Renal cortical epithelial cell (primary cell): ENCODE measurements at regions not wholly inside any gene's neighbourhood (a gene's known extent, or its start where the extent isn't known, plus 50 kb on each side); places are given as distances from the start of the nearest gene placed in this dataset.

Source experiments
- DNase-seq: peaks from one replicate; pipeline ENCODE4 v3.0.0-alpha.2; 2011; ENCODE audit warnings: low read depth

DNA sequence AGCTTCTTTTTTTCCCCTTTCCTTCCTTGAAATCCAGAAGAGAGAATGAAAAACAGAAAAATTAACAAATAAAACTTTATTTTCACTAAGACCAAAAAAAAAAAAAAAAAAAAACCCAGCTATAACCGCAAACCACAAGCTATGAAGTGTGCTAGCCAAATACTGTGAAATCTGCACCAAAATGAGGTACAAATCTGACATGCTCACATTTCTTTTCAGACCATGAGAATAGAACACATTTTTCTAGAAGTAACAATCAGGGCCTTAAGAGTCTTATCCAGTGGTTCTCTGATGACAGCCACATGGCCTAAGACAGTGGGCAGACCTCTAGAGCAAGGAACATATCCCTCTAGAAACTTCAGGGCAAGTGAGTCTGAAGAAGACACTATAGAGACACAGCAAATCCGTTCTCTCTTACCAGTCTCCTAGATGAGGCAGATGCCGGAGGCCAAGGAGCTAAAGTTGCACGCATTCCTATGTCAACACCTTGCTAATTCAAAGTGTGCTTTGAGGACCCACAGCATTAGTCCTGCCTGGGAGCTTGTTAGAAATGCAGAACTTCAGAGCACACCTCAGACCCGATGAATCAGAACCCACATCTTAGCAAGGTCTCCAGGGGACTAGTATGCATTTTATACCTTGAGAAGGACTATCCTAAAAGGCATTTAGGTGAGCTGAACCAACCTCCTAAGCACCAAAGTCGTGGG, 317.1 kb downstream of the MYCN start:
- DNase-seq = no peak

GRCh38 chr2:16256601-16257321, 316.4 kb downstream of the MYCN start:
- DNase-seq = no peak

DNA sequence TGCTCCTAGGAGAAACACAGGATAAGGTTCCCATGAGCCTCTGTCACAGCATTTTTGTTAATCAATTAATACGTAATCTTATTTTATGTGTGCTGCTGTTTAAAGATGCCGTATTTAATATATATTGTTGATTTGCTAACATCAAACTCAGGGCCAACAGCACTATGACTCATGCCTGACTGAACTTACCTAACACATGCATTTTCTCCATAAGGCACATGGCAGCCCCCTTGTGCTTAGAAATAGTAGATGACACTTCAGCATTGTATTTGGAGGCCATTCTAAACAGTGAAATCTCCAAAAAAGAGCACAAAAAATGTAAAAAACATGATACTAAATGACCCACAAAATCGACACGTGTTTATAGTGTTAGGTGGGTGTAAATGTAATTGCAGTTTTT, 314.8 kb downstream of the MYCN start:
- DNase-seq = no peak

DNA sequence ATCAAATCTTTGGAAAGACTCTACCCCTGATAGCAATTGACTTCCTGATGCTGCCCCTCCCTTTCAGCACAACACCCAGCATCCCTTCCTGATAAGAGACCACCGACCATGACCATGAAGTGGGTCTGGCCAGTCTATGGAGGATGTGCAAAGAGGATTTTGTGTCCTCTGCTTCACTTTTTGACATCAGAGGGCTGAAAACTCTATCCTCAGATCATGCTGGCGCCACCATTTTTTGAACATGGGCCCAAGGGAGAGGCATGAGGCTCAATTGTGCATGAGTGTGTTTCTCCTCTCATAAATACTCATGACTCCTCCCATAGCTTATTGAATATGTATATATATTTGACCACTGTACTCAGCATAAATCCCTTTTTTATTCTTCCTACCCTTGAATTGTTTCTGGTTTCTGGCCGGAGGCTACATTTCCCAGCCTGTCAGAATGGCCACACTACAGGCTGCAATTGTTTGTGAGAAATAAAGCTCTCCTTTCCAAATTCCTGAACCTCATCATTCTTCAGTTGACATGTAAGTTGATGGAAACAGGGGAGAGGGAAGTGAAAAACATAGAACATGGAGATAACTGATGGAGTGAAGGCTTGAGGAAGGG, 314.1 kb downstream of the MYCN start:
- no peak for DNase-seq

DNA sequence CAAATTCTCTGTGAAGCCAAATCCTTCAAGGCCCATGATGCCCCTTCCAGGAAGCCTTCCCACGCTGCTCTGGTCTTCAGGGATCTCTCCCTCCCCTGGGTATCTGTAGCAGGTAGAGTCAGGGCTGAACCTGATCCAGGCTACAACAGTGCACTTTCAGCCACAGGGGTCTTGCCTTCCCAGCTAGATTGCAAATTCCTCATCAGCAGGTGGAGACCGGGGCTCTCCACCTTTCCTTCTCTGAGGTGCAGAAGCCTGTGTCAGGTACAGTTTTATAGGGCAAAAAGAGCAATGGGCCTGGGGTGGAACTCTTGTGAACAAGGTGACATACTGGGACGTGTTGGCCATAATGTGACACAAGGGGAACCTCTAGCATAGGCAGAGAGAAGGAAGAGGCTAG, 312.9 kb downstream of the MYCN start:
- DNase-seq = no peak

DNA sequence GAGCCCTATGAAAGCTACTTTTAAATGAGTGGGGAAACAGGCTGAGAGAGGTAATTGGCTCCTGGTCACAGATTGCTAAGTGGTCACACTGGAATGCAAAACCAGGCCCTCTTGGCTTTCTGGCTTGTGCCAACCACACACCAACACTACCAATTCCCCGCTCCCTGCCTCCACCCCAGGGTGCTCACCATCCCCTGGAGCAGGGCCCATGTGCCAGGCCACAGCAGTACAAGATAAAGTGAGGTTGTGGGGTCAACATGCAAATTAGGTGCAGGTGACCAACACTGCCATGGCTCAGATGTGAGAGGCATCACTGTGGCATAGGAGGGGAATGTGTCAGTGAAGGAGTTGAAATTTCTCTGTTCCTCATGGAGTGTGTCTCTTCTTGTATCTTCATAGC, 312.5 kb downstream of the MYCN start:
- no peak for DNase-seq

DNA sequence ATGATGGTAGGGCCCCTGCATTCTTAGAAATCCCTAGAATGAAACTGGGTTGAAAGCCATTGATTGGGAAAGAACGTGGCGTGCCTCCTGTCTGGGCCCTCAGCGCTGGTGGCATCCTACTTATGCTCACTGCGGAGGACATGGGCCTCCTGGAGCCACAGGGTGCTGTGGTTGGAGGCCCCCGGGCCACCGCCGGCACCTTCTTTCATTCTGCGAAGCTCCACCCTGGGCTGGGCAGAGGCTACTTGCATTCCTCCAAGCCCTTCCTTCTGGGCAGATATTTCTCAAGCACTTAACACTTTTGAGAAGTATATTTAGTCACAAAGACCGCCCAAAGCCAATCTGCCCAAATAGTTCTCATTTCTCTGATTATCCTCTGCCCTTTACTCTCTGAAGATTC, 311.9 kb downstream of the MYCN start:
- no peak for DNase-seq

- DNase-seq = no peak
These were observed 311.3 kb downstream of the MYCN start for GRCh38 chr2:16251511-16252225.

DNA sequence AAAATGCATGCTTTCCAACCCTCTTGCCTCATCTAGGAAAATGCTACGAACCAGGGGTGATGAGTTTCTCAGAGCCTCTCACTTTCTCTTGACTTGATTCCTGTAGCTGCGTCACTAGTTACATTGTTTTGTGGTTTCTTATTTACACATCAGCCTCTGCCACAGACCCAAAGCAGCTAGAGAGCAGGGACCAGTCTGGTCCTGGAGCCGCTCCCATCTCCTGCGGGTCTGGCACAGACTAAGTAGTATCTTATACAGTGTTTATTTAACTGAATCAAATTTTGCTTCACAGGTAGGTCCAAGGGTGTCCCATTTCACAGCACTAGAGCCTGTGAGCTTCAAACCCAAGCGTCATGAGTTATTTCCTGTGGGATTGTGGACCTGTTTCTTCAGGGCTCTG, 310.5 kb downstream of the MYCN start:
- no peak for DNase-seq

DNA sequence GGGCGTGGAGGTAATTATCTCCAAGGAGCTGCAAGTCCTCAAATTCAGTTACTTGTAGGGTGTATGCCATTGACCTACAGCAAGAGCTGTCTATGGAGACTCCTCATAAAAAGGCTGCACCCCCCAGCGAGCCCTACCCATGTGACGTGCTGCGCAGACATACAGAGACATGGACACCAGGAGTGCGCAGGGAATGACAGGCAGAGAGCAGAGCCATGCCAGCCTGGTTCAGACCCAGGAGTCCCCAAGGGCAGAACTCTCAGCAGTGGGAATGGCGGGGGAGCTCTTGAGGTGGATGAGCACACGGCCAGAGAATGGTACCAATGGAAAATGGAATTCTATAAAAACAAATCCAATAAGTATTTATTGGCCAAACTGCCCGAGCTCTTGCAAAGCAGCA, 310.1 kb downstream of the MYCN start:
- no peak for DNase-seq

- DNase-seq = no peak
These were observed 309.7 kb downstream of the MYCN start for GRCh38 chr2:16250056-16250425.

DNA sequence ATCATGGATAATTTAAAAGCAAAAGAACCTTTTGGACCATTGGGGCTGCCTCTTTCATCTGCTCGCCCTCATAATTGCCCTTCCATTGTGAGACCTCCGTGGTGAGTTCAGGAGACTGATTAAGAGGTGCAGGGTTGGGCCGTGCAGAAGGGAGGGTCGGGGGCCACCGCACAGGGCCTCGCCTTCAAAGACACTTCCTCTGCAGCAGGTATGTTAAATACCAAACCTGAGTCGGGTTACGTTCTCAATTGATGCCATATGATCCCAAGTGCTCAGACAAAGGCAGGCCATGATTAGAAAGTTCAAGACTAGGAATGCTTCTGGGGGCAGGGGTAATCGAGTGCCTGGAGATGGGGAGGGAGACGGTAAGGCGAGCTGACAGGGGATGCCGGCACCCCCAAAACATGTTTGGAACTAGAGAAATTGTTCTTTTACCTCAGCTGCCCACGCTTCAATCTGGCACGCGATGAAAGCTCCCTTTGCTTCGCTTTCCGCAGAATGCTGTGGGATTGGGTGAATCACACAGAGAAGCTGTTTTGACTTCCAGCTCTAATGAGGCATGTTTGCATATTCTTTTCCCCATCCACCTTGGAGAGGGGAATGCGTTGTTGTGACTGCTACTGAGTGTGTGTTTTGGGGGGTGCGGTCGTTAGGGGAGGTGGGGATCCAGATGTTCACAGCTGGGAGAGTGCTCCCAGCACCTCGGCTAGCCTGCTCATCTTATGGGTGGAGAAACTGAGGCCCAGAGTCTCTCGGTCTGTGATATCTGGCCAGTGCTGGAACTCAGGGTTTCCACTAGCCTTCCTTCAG, 309.1 kb downstream of the MYCN start:
- no peak for DNase-seq

- DNase-seq = no peak
These were observed 308.3 kb downstream of the MYCN start for GRCh38 chr2:16248571-16249105.

DNA sequence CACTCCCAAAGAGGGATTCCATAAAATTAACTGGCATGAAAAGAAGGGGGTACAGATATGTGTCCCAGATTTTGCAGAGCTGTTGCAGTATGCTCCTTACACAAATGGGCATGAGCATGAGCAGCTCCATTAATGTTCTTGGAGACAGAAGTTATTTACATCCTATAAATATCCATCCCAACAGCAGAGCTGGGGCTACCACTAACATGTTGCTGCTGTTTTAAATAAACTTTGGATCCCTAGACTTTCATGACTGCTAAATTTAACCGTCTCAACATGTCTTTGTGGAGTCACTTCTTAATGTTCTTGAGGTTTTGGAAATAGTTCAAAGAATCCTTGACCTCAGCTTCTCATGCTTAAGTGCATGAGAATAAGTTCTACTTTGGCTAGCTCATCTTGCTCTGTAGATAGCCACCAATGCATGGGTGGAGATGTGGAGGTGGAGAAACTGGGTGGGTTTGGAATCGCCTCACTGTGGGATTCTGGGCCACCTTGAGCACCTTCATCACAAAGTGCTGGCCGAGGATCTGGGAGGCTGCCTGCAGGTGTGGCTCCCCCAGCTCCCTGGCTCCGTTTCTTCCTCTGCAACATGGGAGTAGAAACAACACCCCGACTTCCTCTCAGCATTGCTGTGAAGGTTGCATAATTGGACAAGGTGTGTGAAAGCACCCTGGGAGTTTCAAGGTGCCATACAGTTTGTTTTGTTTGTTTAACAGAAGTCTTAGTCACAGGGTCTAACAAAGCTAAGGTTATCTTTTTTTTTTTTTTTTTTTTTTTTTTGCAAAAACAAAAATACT, 307.2 kb downstream of the MYCN start:
- no peak for DNase-seq

DNA sequence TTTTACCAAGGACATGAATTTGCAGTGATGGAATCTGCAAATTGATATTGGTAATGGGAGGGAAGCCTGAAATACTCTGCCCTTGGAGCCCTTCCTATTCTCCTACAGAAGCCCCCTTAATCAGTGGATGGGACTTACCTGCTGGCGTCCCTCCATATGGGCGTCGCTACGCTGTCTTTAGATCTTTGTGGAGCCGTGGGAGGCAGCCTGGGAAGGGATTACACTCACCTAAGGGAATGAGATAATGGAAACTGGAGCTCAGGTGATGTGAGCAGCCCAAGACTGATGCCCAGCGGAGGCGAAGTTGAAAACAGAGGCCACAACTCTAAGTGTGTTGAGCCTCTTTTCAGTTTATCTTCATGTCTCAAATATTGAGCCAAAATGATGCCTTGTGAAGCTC, 306.6 kb downstream of the MYCN start:
- no peak for DNase-seq

- no peak for DNase-seq
These were observed 306.0 kb downstream of the MYCN start for GRCh38 chr2:16246281-16246850.

- no peak for DNase-seq
These were observed 305.2 kb downstream of the MYCN start for GRCh38 chr2:16245481-16246054.

- no peak for DNase-seq
These were observed 304.6 kb downstream of the MYCN start for GRCh38 chr2:16244966-16245320.

- no peak for DNase-seq
These were observed 304.0 kb downstream of the MYCN start for GRCh38 chr2:16244153-16244965.
